Liver (tissue), 7 donors: ENCODE measurements at regions not wholly inside any gene's neighbourhood (a gene's known extent, or its start where the extent isn't known, plus 50 kb on each side); places are given as distances from the start of the nearest gene placed in this dataset.

ENCODE experiments used
- DNase-seq: peaks from one replicate; pipeline ENCODE4 v3.0.0-alpha.2; 2017; ENCODE audit warnings: low spot score
- H3K27ac ChIP-seq, 2 donors: one replicate each; pipeline ENCODE4 v1.7.0; 2013; ENCODE audit warnings: inconsistent platforms in 2 of 2, low read length in 2 of 2, control low read depth in 1 of 2, low read depth in 1 of 2, mild to moderate bottlenecking in 1 of 2
- H3K27me3 ChIP-seq, 4 donors: one replicate each; pipeline versions ENCODE4 v1.6.1 to v1.7.0; 2013; ENCODE audit warnings: low read length in 3 of 4, inconsistent platforms in 1 of 4, mild to moderate bottlenecking in 1 of 4, moderate library complexity in 1 of 4; ENCODE audit not compliant: control insufficient read depth in 4 of 4, insufficient read depth in 4 of 4
- H3K36me3 ChIP-seq, 4 donors: one replicate each; pipeline versions ENCODE4 v1.6.1 to v1.7.0; 2013; ENCODE audit warnings: low read length in 3 of 4, mild to moderate bottlenecking in 3 of 4, low read depth in 1 of 4, moderate library complexity in 1 of 4; ENCODE audit not compliant: control insufficient read depth in 4 of 4, insufficient read depth in 3 of 4
- H3K4me1 ChIP-seq, 4 donors: one replicate each; pipeline versions ENCODE4 v1.6.1 to v1.7.0; 2013; ENCODE audit warnings: low read length in 3 of 4, mild to moderate bottlenecking in 3 of 4, moderate library complexity in 1 of 4; ENCODE audit not compliant: control insufficient read depth in 4 of 4, insufficient read depth in 4 of 4
- H3K4me3 ChIP-seq, 3 donors: one replicate each; pipeline versions ENCODE4 v1.6.1 to v1.7.0; 2013; ENCODE audit warnings: low read length in 3 of 3, control low read depth in 1 of 3, low read depth in 1 of 3, mild to moderate bottlenecking in 1 of 3
- H3K9ac ChIP-seq, 2 donors: one replicate each; pipeline ENCODE4 v1.7.0; 2013; ENCODE audit warnings: low read length in 2 of 2, mild to moderate bottlenecking in 2 of 2, moderate library complexity in 2 of 2, control low read depth in 1 of 2, low read depth in 1 of 2
- H3K9me3 ChIP-seq, 4 donors: one replicate each; pipeline versions ENCODE4 v1.6.1 to v1.7.0; 2013; ENCODE audit warnings: low read length in 3 of 4; ENCODE audit not compliant: control insufficient read depth in 4 of 4
- EGR1 ChIP-seq, 2 donors: IDR thresholded peaks; 2 replicates each; pipeline ENCODE4 v1.6.1; 2016 to 2018; ENCODE audit warnings: antibody characterized with exemption in 2 of 2, low read depth in 2 of 2
- FOXA1 ChIP-seq: IDR thresholded peaks from 2 replicates; pipeline ENCODE4 v1.6.1; 2016; ENCODE audit warnings: antibody characterized with exemption
- FOXA2 ChIP-seq: IDR thresholded peaks from 2 replicates; pipeline ENCODE4 v1.6.1; 2016; ENCODE audit warnings: antibody characterized with exemption
- GABPA ChIP-seq, 2 donors: IDR thresholded peaks in 1 of 2; conservative IDR thresholded peaks in 1 of 2; 2 replicates each; pipeline ENCODE4 v1.6.1; 2016; ENCODE audit warnings: antibody characterized with exemption in 2 of 2, mild to moderate bottlenecking in 1 of 2, moderate library complexity in 1 of 2
- HNF4A ChIP-seq, 2 donors: conservative IDR thresholded peaks; 2 replicates each; pipeline ENCODE4 v1.6.1; 2016; ENCODE audit warnings: antibody characterized with exemption in 2 of 2, mild to moderate bottlenecking in 2 of 2
- HNF4G ChIP-seq: IDR thresholded peaks from 2 replicates; pipeline ENCODE4 v1.6.1; 2016; ENCODE audit warnings: antibody characterized with exemption
- JUND ChIP-seq, 2 donors: IDR thresholded peaks; 2 replicates each; pipeline ENCODE4 v1.6.1; 2016; ENCODE audit warnings: antibody characterized with exemption in 2 of 2
- NR2F2 ChIP-seq: IDR thresholded peaks from 2 replicates; pipeline ENCODE4 v1.6.1; 2016; ENCODE audit warnings: antibody characterized with exemption
- RAD21 ChIP-seq, 2 donors: IDR thresholded peaks; 2 replicates each; pipeline ENCODE4 v1.6.1; 2016; ENCODE audit warnings: antibody characterized with exemption in 2 of 2, mild to moderate bottlenecking in 2 of 2
- RXRA ChIP-seq, 2 donors: IDR thresholded peaks; 2 replicates each; pipeline ENCODE4 v1.6.1; 2017 to 2018; ENCODE audit warnings: antibody characterized with exemption in 2 of 2, mild to moderate bottlenecking in 1 of 2
- SP1 ChIP-seq: IDR thresholded peaks from 2 replicates; pipeline ENCODE4 v1.6.1; 2018; ENCODE audit warnings: antibody characterized with exemption, mild to moderate bottlenecking
- TAF1 ChIP-seq: conservative IDR thresholded peaks from 2 replicates; pipeline ENCODE4 v1.6.1; 2016; ENCODE audit warnings: antibody characterized with exemption, mild to moderate bottlenecking
- YY1 ChIP-seq: IDR thresholded peaks from 2 replicates; pipeline ENCODE4 v1.6.1; 2016; ENCODE audit warnings: antibody characterized with exemption, mild to moderate bottlenecking
- TF ChIP-seq, protein P1 (sequence below): IDR thresholded peaks from 2 replicates; pipeline ENCODE4 v1.6.1; 2016; ENCODE audit warnings: antibody characterized with exemption
- TF ChIP-seq, protein P2 (sequence below): IDR thresholded peaks from 2 replicates; pipeline ENCODE4 v1.6.1; 2016; ENCODE audit warnings: antibody characterized with exemption, mild to moderate bottlenecking
- TF ChIP-seq, protein P3 (sequence below): IDR thresholded peaks from 2 replicates; pipeline ENCODE4 v1.6.1; 2016; ENCODE audit warnings: antibody characterized with exemption
- TF ChIP-seq, protein P4 (sequence below): fragments of 150-350 bp; IDR thresholded peaks from 2 replicates; pipeline ENCODE4 v1.5.1; 2017; ENCODE audit warnings: improper control_type of control experiment, low read depth, low read length; ENCODE audit not compliant: missing input control
- TF ChIP-seq, protein P5 (sequence below): IDR thresholded peaks from 2 replicates; pipeline ENCODE4 v1.6.1; 2016; ENCODE audit warnings: antibody characterized with exemption
- donor health status: healthy.
- donor health status: healthy.
- donor health status: healthy.
- donor health status: healthy.

DNA sequence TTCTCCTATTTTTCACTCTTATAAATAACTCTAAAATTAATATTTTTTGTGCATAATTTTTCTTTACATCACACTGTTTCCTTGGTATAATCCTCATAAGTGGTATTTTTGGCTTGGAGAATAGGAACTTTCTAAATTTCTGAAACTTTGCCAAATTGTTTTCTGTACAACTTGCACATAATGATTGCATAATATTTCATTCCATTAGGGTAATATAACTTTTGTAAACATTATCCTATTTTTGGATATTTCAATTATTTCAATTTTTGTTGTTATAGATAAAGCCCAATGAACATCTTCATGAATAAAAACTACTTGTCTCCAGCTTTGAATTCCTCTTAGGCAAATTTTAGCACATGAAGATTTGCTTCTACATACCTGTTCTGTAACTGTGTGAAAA is 135.9 kb downstream of the ELAPOR2 start:
- no peak overlapping the region for H3K4me3 ChIP-seq
- H3K4me1 ChIP-seq = no peaks in the 10 kb centered on the region
- TF ChIP-seq, protein P1, sequence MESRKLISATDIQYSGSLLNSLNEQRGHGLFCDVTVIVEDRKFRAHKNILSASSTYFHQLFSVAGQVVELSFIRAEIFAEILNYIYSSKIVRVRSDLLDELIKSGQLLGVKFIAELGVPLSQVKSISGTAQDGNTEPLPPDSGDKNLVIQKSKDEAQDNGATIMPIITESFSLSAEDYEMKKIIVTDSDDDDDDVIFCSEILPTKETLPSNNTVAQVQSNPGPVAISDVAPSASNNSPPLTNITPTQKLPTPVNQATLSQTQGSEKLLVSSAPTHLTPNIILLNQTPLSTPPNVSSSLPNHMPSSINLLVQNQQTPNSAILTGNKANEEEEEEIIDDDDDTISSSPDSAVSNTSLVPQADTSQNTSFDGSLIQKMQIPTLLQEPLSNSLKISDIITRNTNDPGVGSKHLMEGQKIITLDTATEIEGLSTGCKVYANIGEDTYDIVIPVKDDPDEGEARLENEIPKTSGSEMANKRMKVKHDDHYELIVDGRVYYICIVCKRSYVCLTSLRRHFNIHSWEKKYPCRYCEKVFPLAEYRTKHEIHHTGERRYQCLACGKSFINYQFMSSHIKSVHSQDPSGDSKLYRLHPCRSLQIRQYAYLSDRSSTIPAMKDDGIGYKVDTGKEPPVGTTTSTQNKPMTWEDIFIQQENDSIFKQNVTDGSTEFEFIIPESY = no peak
- no peaks in the 10 kb centered on the region for H3K9me3 ChIP-seq
- H3K9ac ChIP-seq = no peak overlapping the region
- H3K36me3 ChIP-seq = no peaks in the 10 kb centered on the region
- H3K27ac ChIP-seq = no peak overlapping the region
- no peak for DNase-seq
- no peaks in the 10 kb centered on the region for H3K27me3 ChIP-seq

DNA sequence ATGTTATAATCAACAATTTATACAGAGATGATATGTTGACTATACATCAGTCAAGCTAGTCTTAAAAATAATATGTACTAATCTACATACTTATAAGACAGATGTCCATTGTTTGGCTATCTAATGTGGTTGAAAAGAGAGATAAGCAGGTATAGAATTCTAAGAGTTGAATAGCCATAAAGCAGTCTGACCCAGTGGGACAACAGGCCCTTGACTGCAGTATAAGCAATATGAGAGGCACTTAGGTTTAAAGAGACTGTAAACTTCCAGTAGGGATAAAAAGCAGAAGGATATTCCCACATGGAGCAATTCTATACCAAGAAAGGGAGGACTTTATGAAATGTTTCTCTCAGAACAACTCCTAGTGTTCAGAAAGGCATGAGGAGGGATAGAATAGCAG is 139.3 kb downstream of the ELAPOR2 start:
- H3K4me3 ChIP-seq = no peak overlapping the region
- no peak for TF ChIP-seq FOXA2
- TF ChIP-seq, protein P2, sequence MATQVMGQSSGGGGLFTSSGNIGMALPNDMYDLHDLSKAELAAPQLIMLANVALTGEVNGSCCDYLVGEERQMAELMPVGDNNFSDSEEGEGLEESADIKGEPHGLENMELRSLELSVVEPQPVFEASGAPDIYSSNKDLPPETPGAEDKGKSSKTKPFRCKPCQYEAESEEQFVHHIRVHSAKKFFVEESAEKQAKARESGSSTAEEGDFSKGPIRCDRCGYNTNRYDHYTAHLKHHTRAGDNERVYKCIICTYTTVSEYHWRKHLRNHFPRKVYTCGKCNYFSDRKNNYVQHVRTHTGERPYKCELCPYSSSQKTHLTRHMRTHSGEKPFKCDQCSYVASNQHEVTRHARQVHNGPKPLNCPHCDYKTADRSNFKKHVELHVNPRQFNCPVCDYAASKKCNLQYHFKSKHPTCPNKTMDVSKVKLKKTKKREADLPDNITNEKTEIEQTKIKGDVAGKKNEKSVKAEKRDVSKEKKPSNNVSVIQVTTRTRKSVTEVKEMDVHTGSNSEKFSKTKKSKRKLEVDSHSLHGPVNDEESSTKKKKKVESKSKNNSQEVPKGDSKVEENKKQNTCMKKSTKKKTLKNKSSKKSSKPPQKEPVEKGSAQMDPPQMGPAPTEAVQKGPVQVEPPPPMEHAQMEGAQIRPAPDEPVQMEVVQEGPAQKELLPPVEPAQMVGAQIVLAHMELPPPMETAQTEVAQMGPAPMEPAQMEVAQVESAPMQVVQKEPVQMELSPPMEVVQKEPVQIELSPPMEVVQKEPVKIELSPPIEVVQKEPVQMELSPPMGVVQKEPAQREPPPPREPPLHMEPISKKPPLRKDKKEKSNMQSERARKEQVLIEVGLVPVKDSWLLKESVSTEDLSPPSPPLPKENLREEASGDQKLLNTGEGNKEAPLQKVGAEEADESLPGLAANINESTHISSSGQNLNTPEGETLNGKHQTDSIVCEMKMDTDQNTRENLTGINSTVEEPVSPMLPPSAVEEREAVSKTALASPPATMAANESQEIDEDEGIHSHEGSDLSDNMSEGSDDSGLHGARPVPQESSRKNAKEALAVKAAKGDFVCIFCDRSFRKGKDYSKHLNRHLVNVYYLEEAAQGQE = no peak
- TF ChIP-seq EGR1 (IDR thresholded peaks at IDR 0.05; ENCODE audit: low read depth in 2 of 2) = no peak
- TF ChIP-seq YY1 = no peak
- no peak for TF ChIP-seq HNF4A (conservative IDR thresholded peaks at IDR 0.05)
- TF ChIP-seq GABPA (IDR thresholded peaks at IDR 0.05 in 1 of 2, conservative IDR thresholded peaks at IDR 0.05 in 1 of 2) = no peak
- no peak for TF ChIP-seq JUND (IDR thresholded peaks at IDR 0.05)
- no peak for TF ChIP-seq RXRA (IDR thresholded peaks at IDR 0.05)
- TF ChIP-seq, protein P3, sequence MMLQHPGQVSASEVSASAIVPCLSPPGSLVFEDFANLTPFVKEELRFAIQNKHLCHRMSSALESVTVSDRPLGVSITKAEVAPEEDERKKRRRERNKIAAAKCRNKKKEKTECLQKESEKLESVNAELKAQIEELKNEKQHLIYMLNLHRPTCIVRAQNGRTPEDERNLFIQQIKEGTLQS = no peak
- TF ChIP-seq, protein P1 = no peak
- TF ChIP-seq RAD21 (IDR thresholded peaks at IDR 0.05) = no peak
- no peak for TF ChIP-seq HNF4G
- TF ChIP-seq FOXA1 = no peak
- TF ChIP-seq TAF1 = no peak
- TF ChIP-seq, protein P4, sequence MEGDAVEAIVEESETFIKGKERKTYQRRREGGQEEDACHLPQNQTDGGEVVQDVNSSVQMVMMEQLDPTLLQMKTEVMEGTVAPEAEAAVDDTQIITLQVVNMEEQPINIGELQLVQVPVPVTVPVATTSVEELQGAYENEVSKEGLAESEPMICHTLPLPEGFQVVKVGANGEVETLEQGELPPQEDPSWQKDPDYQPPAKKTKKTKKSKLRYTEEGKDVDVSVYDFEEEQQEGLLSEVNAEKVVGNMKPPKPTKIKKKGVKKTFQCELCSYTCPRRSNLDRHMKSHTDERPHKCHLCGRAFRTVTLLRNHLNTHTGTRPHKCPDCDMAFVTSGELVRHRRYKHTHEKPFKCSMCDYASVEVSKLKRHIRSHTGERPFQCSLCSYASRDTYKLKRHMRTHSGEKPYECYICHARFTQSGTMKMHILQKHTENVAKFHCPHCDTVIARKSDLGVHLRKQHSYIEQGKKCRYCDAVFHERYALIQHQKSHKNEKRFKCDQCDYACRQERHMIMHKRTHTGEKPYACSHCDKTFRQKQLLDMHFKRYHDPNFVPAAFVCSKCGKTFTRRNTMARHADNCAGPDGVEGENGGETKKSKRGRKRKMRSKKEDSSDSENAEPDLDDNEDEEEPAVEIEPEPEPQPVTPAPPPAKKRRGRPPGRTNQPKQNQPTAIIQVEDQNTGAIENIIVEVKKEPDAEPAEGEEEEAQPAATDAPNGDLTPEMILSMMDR = no peak
- no peak for TF ChIP-seq NR2F2
- TF ChIP-seq, protein P5, sequence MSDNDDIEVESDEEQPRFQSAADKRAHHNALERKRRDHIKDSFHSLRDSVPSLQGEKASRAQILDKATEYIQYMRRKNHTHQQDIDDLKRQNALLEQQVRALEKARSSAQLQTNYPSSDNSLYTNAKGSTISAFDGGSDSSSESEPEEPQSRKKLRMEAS = no peak
- no peak for TF ChIP-seq SP1
- H3K9ac ChIP-seq = no peak overlapping the region
- no peak overlapping the region for H3K27ac ChIP-seq
- no peaks in the 10 kb centered on the region for H3K27me3 ChIP-seq
- DNase-seq = no peak
- no peaks in the 10 kb centered on the region for H3K4me1 ChIP-seq
- no peaks in the 10 kb centered on the region for H3K36me3 ChIP-seq
- no peaks in the 10 kb centered on the region for H3K9me3 ChIP-seq
